ENCODE measurements at regions not wholly inside any gene's neighbourhood (a gene's known extent, or its start where the extent isn't known, plus 50 kb on each side); places are given as distances from the start of the nearest gene placed in this dataset.
A peak's percentile ranks its signal among the peaks of the same experiment; 100 is the strongest.

GRCh38 chr6:26163427-26164119 is 76.3 kb downstream of the HFE start:
- peak overlapping the region; percentile 60; the same call in 1 of the 2 replicates for H3K27ac Mint-ChIP-seq

More at GRCh38 chr6:26163427-26164119, 76.3 kb downstream of the HFE start:
- DNase-seq (ENCODE audit: low spot score) (no peak), ATAC-seq (no peak)
- TF ChIP-seq, protein P1, sequence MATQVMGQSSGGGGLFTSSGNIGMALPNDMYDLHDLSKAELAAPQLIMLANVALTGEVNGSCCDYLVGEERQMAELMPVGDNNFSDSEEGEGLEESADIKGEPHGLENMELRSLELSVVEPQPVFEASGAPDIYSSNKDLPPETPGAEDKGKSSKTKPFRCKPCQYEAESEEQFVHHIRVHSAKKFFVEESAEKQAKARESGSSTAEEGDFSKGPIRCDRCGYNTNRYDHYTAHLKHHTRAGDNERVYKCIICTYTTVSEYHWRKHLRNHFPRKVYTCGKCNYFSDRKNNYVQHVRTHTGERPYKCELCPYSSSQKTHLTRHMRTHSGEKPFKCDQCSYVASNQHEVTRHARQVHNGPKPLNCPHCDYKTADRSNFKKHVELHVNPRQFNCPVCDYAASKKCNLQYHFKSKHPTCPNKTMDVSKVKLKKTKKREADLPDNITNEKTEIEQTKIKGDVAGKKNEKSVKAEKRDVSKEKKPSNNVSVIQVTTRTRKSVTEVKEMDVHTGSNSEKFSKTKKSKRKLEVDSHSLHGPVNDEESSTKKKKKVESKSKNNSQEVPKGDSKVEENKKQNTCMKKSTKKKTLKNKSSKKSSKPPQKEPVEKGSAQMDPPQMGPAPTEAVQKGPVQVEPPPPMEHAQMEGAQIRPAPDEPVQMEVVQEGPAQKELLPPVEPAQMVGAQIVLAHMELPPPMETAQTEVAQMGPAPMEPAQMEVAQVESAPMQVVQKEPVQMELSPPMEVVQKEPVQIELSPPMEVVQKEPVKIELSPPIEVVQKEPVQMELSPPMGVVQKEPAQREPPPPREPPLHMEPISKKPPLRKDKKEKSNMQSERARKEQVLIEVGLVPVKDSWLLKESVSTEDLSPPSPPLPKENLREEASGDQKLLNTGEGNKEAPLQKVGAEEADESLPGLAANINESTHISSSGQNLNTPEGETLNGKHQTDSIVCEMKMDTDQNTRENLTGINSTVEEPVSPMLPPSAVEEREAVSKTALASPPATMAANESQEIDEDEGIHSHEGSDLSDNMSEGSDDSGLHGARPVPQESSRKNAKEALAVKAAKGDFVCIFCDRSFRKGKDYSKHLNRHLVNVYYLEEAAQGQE (IDR thresholded peaks at IDR 0.05; ENCODE audit: unreplicated experiment) = no peak
- TF ChIP-seq EZH2phosphoT487 (IDR thresholded peaks at IDR 0.05; ENCODE audit: unreplicated experiment) (no peak), STAT1 (IDR thresholded peaks at IDR 0.05; ENCODE audit: unreplicated experiment) (no peak), NANOG (IDR thresholded peaks at IDR 0.05; ENCODE audit: borderline replicate concordance) (no peak), ETS1 (IDR thresholded peaks at IDR 0.05) (no peak), ZNF114 (CRISPR knock-in tag; IDR thresholded peaks at IDR 0.05) (no peak), ZNF462 (CRISPR knock-in tag; IDR thresholded peaks at IDR 0.05) (no peak), ZNF331 (CRISPR knock-in tag; IDR thresholded peaks at IDR 0.05; ENCODE audit: low read depth) (no peak), EZH2 (IDR thresholded peaks at IDR 0.05; ENCODE audit: low read depth, unreplicated experiment) (no peak), POLR2AphosphoS5 (IDR thresholded peaks at IDR 0.05; ENCODE audit: low read depth) (no peak), CREB1 (CRISPR knock-in tag; IDR thresholded peaks at IDR 0.05; ENCODE audit: low read depth) (no peak), JUNB (IDR thresholded peaks at IDR 0.05; ENCODE audit: unreplicated experiment) (no peak)
- TF ChIP-seq, protein P2, sequence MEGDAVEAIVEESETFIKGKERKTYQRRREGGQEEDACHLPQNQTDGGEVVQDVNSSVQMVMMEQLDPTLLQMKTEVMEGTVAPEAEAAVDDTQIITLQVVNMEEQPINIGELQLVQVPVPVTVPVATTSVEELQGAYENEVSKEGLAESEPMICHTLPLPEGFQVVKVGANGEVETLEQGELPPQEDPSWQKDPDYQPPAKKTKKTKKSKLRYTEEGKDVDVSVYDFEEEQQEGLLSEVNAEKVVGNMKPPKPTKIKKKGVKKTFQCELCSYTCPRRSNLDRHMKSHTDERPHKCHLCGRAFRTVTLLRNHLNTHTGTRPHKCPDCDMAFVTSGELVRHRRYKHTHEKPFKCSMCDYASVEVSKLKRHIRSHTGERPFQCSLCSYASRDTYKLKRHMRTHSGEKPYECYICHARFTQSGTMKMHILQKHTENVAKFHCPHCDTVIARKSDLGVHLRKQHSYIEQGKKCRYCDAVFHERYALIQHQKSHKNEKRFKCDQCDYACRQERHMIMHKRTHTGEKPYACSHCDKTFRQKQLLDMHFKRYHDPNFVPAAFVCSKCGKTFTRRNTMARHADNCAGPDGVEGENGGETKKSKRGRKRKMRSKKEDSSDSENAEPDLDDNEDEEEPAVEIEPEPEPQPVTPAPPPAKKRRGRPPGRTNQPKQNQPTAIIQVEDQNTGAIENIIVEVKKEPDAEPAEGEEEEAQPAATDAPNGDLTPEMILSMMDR (conservative IDR thresholded peaks at IDR 0.05; ENCODE audit: low read depth in 2 of 2) = no peak
- H3K4me1 Mint-ChIP-seq = peaks cover 8% of the 10 kb centered on the region
- Histone ChIP-seq H3K27me3 (ENCODE audit: insufficient read depth) (no peaks in the 10 kb centered on the region), H3K4me2 (no peak overlapping the region), H3K9me2 (ENCODE audit: insufficient read depth) (no peaks in the 10 kb centered on the region), H3K4me3 (no peak overlapping the region), H3K4me1 (ENCODE audit: insufficient read depth) (no peaks in the 10 kb centered on the region), H3K36me3 (ENCODE audit: insufficient read depth) (peaks cover 4% of the 10 kb centered on the region; the same call in 1 of the 2 replicates), H2AFZ (no peak overlapping the region), H3K27ac (ENCODE audit: low read depth) (no peak overlapping the region), H3K79me2 (replicated peaks; ENCODE audit: insufficient read depth) (peaks cover 17% of the 10 kb centered on the region), H4K20me1 (replicated peaks; ENCODE audit: insufficient read depth) (0 out of 2 replicates have a peak, but pooled peaks cover 3% of the 10 kb centered on the region), H3F3A (replicated peaks; ENCODE audit: low read depth) (peaks cover 4% of the 10 kb centered on the region)
- peaks cover 17% of the 10 kb centered on the region for H3K27me3 Mint-ChIP-seq (ENCODE audit: insufficient read depth, low read depth, poor library complexity)
- H3K36me3 Mint-ChIP-seq (ENCODE audit: low read depth) = peaks cover 3% of the 10 kb centered on the region; the same call in 2 of the 3 replicates
- H3K4me3 Mint-ChIP-seq = no peak overlapping the region; the same call in 2 of the 3 replicates
- H3K9me3 Mint-ChIP-seq = 0 out of 3 replicates have a peak, but pooled peaks cover 2% of the 10 kb centered on the region
